Testis (tissue), 2 donors: ENCODE measurements at regions not wholly inside any gene's neighbourhood (a gene's known extent, or its start where the extent isn't known, plus 50 kb on each side); places are given as distances from the start of the nearest gene placed in this dataset.

ENCODE experiments used
- CTCF ChIP-seq, 3 experiments: fragments of 450-650 bp in 2 of 3; fragments of 200-600 bp in 1 of 3; sonication (generic) in 1 of 3; IDR thresholded peaks; one replicate each; pipeline ENCODE4 v1.5.1; 2016 to 2019; ENCODE audit warnings: antibody characterized with exemption in 3 of 3, mild to moderate bottlenecking in 2 of 3, moderate library complexity in 1 of 3
- POLR2A ChIP-seq: fragments of 450-650 bp; IDR thresholded peaks from one replicate; pipeline ENCODE4 v1.6.1; 2017; ENCODE audit warnings: antibody characterized with exemption, mild to moderate bottlenecking, moderate library complexity

DNA sequence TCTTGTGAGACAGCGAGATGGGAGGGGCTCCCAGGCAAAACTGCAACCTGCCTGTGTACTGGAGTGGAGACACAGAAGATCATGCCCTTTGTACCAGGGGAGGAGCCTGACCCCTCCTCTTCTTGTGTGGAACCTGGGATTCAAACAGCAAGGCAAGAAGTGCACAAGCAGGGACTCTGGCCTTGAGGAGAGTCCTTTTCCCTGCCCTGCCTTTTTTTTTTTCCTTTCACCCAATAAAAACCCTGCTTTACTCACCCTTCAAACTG is 251.8 kb upstream of the OPRM1 start:
- TF ChIP-seq POLR2A = no peak
- no peak for TF ChIP-seq CTCF (IDR thresholded peaks at IDR 0.05)
